ENCODE measurements at regions not wholly inside any gene's neighbourhood (a gene's known extent, or its start where the extent isn't known, plus 50 kb on each side); places are given as distances from the start of the nearest gene placed in this dataset.

- POLR2A ChIA-PET (ENCODE audit: unreplicated experiment): no interaction called here
- Histone ChIP-seq H3K36me3 (ENCODE audit: low read depth, low read length) (no peaks in the 10 kb centered on the region), H3K4me3 (ENCODE audit: low read length) (no peak overlapping the region), H4K20me1 (ENCODE audit: low read length) (no peaks in the 10 kb centered on the region), H2AFZ (ENCODE audit: low read length) (no peak overlapping the region), H3K4me2 (ENCODE audit: low read length) (peak overlapping the region; percentile 41), H3K27me3 (ENCODE audit: low read length) (no peaks in the 10 kb centered on the region), H3K79me2 (ENCODE audit: low read length) (no peaks in the 10 kb centered on the region), H3K9me2 (replicated peaks; ENCODE audit: low read length) (no peaks in the 10 kb centered on the region), H3K9me3 (ENCODE audit: low read length) (no peaks in the 10 kb centered on the region), H3K9ac (ENCODE audit: low read length) (no peak overlapping the region), H3F3A (ENCODE audit: low read length, unreplicated experiment) (no peaks in the 10 kb centered on the region), H3K27ac (ENCODE audit: low read length) (peak overlapping the region; percentile 21; the same call in 1 of the 2 replicates), H3K4me1 (ENCODE audit: insufficient read depth, low read length) (peaks cover 12% of the 10 kb centered on the region)
- intact Hi-C loops (cut with micrococcal nuclease): no loop called here
- TF ChIP-seq EZH2phosphoT487 (IDR thresholded peaks at IDR 0.05; ENCODE audit: borderline replicate concordance, low read length): no peak
- no peak for TF ChIP-seq EZH2 (IDR thresholded peaks at IDR 0.05; ENCODE audit: low read length, unreplicated experiment)
- TF ChIP-seq, protein P1, sequence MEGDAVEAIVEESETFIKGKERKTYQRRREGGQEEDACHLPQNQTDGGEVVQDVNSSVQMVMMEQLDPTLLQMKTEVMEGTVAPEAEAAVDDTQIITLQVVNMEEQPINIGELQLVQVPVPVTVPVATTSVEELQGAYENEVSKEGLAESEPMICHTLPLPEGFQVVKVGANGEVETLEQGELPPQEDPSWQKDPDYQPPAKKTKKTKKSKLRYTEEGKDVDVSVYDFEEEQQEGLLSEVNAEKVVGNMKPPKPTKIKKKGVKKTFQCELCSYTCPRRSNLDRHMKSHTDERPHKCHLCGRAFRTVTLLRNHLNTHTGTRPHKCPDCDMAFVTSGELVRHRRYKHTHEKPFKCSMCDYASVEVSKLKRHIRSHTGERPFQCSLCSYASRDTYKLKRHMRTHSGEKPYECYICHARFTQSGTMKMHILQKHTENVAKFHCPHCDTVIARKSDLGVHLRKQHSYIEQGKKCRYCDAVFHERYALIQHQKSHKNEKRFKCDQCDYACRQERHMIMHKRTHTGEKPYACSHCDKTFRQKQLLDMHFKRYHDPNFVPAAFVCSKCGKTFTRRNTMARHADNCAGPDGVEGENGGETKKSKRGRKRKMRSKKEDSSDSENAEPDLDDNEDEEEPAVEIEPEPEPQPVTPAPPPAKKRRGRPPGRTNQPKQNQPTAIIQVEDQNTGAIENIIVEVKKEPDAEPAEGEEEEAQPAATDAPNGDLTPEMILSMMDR (conservative IDR thresholded peaks at IDR 0.05; ENCODE audit: low read depth, low read length): no peak
- no TSS peak for BruUV-seq (replicated peaks)
- ATAC-seq (peak; percentile 60), DNase-seq (peak; percentile 34)
- CTCF ChIA-PET: no interaction called here
Observed at GRCh38 chr10:90665905-90666662, 191.8 kb downstream of the HTR7 start.

DNA sequence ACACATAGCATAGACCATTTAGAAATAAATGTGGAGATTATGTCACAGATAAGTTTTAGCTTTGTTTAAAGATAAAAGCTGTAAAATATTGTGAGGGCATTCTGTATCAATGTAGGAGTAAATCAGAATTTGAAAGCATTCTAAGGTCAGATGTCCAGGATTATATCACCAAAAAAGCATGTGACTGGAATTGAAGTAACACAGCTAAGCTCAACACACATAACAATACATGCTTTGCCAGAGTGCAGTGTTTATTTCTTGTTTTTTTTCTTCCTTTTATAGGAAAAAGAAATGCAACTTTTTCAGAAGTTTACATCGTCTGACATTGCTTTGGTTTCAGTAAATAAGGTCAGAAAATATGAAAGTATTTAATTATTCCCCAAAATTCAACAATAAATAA lies 183.4 kb downstream of the HTR7 start:
- Histone ChIP-seq H3K4me3 (ENCODE audit: low read length) (peak overlapping the region; percentile 34; the same call in 1 of the 2 replicates), H3K79me2 (ENCODE audit: low read length) (no peaks in the 10 kb centered on the region), H3K4me2 (ENCODE audit: low read length) (peak overlapping the region; percentile 69), H3F3A (ENCODE audit: low read length, unreplicated experiment) (no peaks in the 10 kb centered on the region), H3K9me3 (ENCODE audit: low read length) (no peaks in the 10 kb centered on the region), H4K20me1 (ENCODE audit: low read length) (no peaks in the 10 kb centered on the region), H3K36me3 (ENCODE audit: low read depth, low read length) (no peaks in the 10 kb centered on the region), H2AFZ (ENCODE audit: low read length) (peak overlapping the region; percentile 39; the same call in 1 of the 2 replicates), H3K4me1 (ENCODE audit: insufficient read depth, low read length) (peaks cover 22% of the 10 kb centered on the region), H3K27ac (ENCODE audit: low read length) (peak overlapping the region; percentile 86), H3K9ac (ENCODE audit: low read length) (no peak overlapping the region), H3K27me3 (ENCODE audit: low read length) (no peaks in the 10 kb centered on the region), H3K9me2 (replicated peaks; ENCODE audit: low read length) (no peaks in the 10 kb centered on the region)
- DNase-seq (no peak), ATAC-seq (no peak)
- ChIA-PET CTCF (no interaction called here), POLR2A (ENCODE audit: unreplicated experiment) (no interaction called here)
- TF ChIP-seq, protein P1 (conservative IDR thresholded peaks at IDR 0.05; ENCODE audit: low read depth, low read length): no peak
- TF ChIP-seq EZH2 (IDR thresholded peaks at IDR 0.05; ENCODE audit: low read length, unreplicated experiment): no peak
- no peak for TF ChIP-seq EZH2phosphoT487 (IDR thresholded peaks at IDR 0.05; ENCODE audit: borderline replicate concordance, low read length)
- BruUV-seq (replicated peaks): no TSS peak
- intact Hi-C loops (cut with micrococcal nuclease): loop anchor here (10.0 kb wide), 1 partner anchor 260 kb away; no protein-coding TSS in a partner anchor

DNA sequence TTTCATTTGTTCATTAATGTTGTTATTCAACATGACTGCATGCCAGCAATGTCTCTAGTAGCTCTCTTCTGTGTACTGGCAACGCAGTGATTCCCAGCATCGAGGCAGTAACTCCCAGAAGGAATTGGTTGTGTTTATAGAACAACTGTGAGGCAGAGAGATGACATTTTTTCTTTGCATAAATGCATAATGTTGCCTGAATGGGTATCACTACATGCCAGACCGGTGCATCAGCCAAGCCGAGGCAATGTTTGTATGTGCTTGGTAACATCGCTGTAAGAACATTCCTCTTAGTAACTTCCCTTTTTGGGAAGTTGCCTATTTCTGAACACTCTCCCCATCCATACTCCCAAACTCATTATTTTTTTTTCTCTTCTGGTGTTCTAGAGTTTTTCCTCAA lies 182.9 kb downstream of the HTR7 start:
- Histone ChIP-seq H3K9me3 (ENCODE audit: low read length) (no peaks in the 10 kb centered on the region), H2AFZ (ENCODE audit: low read length) (peak overlapping the region; percentile 39; the same call in 1 of the 2 replicates), H3F3A (ENCODE audit: low read length, unreplicated experiment) (no peaks in the 10 kb centered on the region), H3K36me3 (ENCODE audit: low read depth, low read length) (no peaks in the 10 kb centered on the region), H3K9me2 (replicated peaks; ENCODE audit: low read length) (no peaks in the 10 kb centered on the region), H3K4me1 (ENCODE audit: insufficient read depth, low read length) (peaks cover 22% of the 10 kb centered on the region), H3K27me3 (ENCODE audit: low read length) (no peaks in the 10 kb centered on the region), H4K20me1 (ENCODE audit: low read length) (no peaks in the 10 kb centered on the region), H3K4me3 (ENCODE audit: low read length) (peak overlapping the region; percentile 34; the same call in 1 of the 2 replicates), H3K79me2 (ENCODE audit: low read length) (no peaks in the 10 kb centered on the region), H3K4me2 (ENCODE audit: low read length) (peak overlapping the region; percentile 69), H3K9ac (ENCODE audit: low read length) (peak overlapping the region; percentile 31; the same call in 1 of the 2 replicates), H3K27ac (ENCODE audit: low read length) (peak overlapping the region; percentile 86)
- DNase-seq (peak; percentile 81), ATAC-seq (peak; percentile 88)
- ChIA-PET POLR2A (ENCODE audit: unreplicated experiment) (no interaction called here), CTCF (no interaction called here)
- no TSS peak for BruUV-seq (replicated peaks)
- TF ChIP-seq, protein P1 (conservative IDR thresholded peaks at IDR 0.05; ENCODE audit: low read depth, low read length): no peak
- TF ChIP-seq EZH2 (IDR thresholded peaks at IDR 0.05; ENCODE audit: low read length, unreplicated experiment) (no peak), EZH2phosphoT487 (IDR thresholded peaks at IDR 0.05; ENCODE audit: borderline replicate concordance, low read length) (no peak)
- intact Hi-C loops (cut with micrococcal nuclease): loop anchor here (10.0 kb wide), 1 partner anchor 260 kb away; no protein-coding TSS in a partner anchor
